ENCODE measurements at regions not wholly inside any gene's neighbourhood (a gene's known extent, or its start where the extent isn't known, plus 50 kb on each side); places are given as distances from the start of the nearest gene placed in this dataset.
"Not testable (repeated sequence)": the region's sequence is repeated elsewhere in the genome, so short reads cannot be mapped to it uniquely, and the experiment has no call there.

DNA sequence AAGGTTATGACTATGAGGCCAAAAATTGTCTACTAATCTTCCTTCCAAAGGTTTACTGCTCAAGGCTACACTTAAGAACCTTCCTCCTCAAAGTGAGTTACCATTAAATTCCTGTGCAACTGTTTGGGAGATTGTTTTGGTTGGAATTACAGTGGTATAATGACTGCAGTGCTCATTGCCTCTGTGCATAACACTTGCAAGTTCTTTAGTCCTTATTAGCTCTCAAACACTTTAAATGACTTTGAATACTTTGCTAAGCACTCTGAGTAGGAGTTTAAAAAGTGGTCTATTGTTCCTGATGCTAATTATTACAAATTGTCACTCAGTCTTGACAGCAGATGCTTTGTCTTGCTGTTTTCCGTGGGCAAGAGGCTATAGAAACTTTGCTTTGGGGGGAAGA, 422.8 kb upstream of the PABPC4L start:
- no peaks in the 10 kb centered on the region for H3K36me3 ChIP-seq (ENCODE audit: control insufficient read depth, insufficient read depth, low read length)
- H3K4me1 ChIP-seq (ENCODE audit: control insufficient read depth, insufficient read depth, low read length) = peaks cover 16% of the 10 kb centered on the region
- H3K27ac ChIP-seq (ENCODE audit: low read length) = no peak overlapping the region
- H3K4me3 ChIP-seq (ENCODE audit: low read length) = no peak overlapping the region
- H3K27me3 ChIP-seq (ENCODE audit: control insufficient read depth, insufficient read depth, low read length) = no peaks in the 10 kb centered on the region
- H3K9me3 ChIP-seq (ENCODE audit: control insufficient read depth, low read depth, low read length) = no peaks in the 10 kb centered on the region
- WGBS (ENCODE audit: insufficient coverage, low lambda C conversion rate) = 17% methylated on average over 1 of the region's 1 CpG
- no peak for DNase-seq

DNA sequence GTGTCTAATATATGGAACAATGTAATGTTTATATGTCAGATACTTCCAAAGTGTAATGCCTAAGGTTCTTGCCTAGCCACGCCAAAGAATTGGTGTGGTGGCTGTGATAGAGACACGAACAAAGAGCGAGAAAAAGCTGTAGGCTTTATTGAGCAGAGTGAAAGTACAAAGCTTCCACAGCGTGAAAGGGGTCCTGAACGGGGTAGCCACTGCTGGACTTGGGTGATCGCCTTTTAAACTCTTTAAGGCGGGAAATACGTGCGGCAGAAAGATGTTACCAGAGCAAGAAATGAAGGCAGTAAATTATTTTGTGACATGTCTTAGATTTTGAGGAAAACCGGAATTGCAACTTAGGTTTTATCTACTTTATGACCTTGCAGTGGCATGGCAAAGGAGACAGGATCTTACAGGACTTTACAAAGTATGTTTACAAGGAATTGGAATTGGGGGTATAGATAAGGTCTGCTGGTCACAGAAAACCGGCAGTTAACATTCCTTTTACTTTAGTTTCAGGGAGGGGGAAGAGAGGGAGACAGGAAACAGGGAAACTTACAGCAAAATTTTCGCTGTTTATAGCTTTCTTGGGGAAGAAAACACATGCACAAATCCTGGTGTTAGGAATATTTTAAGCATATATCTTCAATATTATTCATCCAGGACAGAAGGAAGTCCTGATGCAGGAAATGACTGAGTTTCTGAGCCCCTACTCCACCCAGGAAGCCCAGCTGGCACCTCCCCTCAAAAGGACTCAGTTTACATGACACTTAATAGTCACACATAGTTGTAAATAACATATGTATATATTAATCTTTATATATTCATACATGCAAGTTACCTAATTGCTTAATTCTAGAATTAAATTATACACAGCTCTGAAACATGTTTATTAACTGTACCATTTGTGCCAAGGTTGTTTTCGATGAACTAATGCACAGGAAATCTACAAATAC, 421.3 kb upstream of the PABPC4L start:
- peaks cover 12% of the 10 kb centered on the region for H3K4me1 ChIP-seq (ENCODE audit: control insufficient read depth, insufficient read depth, low read length)
- H3K4me3 ChIP-seq (ENCODE audit: low read length) = peak overlapping the region; percentile 11
- 20% methylated on average over 2 of the region's 13 CpGs for WGBS (ENCODE audit: insufficient coverage, low lambda C conversion rate)
- not testable (repeated sequence) for H3K27me3 ChIP-seq (ENCODE audit: control insufficient read depth, insufficient read depth, low read length); H3K36me3 ChIP-seq (ENCODE audit: control insufficient read depth, insufficient read depth, low read length); H3K9me3 ChIP-seq (ENCODE audit: control insufficient read depth, low read depth, low read length)
- peak overlapping the region; percentile 70 for H3K27ac ChIP-seq (ENCODE audit: low read length)
- peak; percentile 12 to 67 for DNase-seq

DNA sequence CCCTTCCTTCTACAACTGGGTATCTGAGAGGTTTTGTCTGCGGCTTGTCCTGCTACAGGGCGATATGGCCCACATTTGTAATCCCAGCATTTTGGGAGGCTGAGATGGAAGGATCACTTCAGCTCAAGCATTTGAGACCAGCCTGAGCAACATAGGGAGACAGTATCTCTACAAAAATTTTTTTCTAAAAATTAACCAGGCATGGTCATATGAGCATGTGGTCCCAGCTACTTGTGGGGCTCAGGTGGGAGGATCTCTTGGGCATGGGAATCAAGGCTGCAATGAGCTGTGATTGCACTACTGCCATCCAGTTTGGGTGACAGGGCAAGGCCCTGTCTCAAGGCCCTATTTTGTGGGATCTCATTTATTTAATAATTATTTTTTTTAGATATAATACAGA, 420.6 kb upstream of the PABPC4L start:
- Histone ChIP-seq H3K4me1 (ENCODE audit: control insufficient read depth, insufficient read depth, low read length) (peaks cover 9% of the 10 kb centered on the region), H3K27me3 (ENCODE audit: control insufficient read depth, insufficient read depth, low read length) (no peaks in the 10 kb centered on the region), H3K36me3 (ENCODE audit: control insufficient read depth, insufficient read depth, low read length) (no peaks in the 10 kb centered on the region), H3K9me3 (ENCODE audit: control insufficient read depth, low read depth, low read length) (no peaks in the 10 kb centered on the region), H3K27ac (ENCODE audit: low read length) (peak overlapping the region; percentile 70), H3K4me3 (ENCODE audit: low read length) (peak overlapping the region; percentile 11)
- no CpG with 5 or more reads among the region's 2 CpGs for WGBS (ENCODE audit: insufficient coverage, low lambda C conversion rate)
- no peak for DNase-seq

DNA sequence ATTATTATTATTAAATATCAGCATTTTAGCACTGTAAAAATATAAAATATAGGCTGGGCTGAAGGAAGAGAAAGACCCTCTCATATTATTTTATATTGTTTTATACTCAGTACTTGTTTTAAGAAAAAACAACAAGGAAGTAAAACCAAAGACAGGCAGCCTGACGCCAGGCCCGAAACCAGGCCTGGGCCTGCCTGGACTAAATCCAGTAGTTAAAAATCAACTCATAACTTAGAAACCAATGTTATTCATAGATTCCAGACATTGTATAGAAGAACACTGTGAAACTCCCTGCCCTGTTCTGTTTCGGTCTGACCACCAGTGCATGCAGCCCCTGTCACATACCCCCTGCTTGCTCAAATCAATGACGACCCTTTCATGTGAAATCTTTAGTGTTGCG, 420.1 kb upstream of the PABPC4L start:
- WGBS (ENCODE audit: insufficient coverage, low lambda C conversion rate) = no CpG with 5 or more reads among the region's 5 CpGs
- not testable (repeated sequence) for H3K27me3 ChIP-seq (ENCODE audit: control insufficient read depth, insufficient read depth, low read length); H3K4me3 ChIP-seq (ENCODE audit: low read length); H3K9me3 ChIP-seq (ENCODE audit: control insufficient read depth, low read depth, low read length); H3K36me3 ChIP-seq (ENCODE audit: control insufficient read depth, insufficient read depth, low read length); H3K4me1 ChIP-seq (ENCODE audit: control insufficient read depth, insufficient read depth, low read length); DNase-seq
- H3K27ac ChIP-seq (ENCODE audit: low read length) = peak overlapping the region; percentile 70

DNA sequence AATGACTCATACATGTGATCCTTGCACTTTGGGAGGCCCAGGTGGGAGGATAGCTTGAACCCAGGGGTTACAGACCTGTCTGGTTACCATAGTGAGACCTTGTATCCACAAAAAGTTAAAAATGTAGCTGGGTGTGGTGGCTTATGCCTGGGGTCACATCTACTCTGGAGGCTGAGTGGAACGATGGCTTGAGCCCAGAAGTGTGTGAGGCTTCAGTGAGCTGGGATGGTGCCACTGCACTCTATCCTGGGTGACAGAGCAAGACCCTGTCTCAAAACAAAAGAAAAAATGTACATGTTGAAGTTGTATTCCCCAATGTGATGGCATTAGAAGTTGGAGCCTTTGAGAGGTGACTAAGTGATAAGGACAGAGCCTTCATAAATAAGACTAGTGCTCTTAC, 409.4 kb upstream of the PABPC4L start:
- no CpG with 5 or more reads among the region's 1 CpG for WGBS (ENCODE audit: insufficient coverage, low lambda C conversion rate)
- H3K9me3 ChIP-seq (ENCODE audit: control insufficient read depth, low read depth, low read length) = no peaks in the 10 kb centered on the region
- no peak overlapping the region for H3K27ac ChIP-seq (ENCODE audit: low read length)
- no peak for DNase-seq
- no peaks in the 10 kb centered on the region for H3K27me3 ChIP-seq (ENCODE audit: control insufficient read depth, insufficient read depth, low read length)
- no peaks in the 10 kb centered on the region for H3K4me1 ChIP-seq (ENCODE audit: control insufficient read depth, insufficient read depth, low read length)
- no peak overlapping the region for H3K4me3 ChIP-seq (ENCODE audit: low read length)
- H3K36me3 ChIP-seq (ENCODE audit: control insufficient read depth, insufficient read depth, low read length) = no peaks in the 10 kb centered on the region

DNA sequence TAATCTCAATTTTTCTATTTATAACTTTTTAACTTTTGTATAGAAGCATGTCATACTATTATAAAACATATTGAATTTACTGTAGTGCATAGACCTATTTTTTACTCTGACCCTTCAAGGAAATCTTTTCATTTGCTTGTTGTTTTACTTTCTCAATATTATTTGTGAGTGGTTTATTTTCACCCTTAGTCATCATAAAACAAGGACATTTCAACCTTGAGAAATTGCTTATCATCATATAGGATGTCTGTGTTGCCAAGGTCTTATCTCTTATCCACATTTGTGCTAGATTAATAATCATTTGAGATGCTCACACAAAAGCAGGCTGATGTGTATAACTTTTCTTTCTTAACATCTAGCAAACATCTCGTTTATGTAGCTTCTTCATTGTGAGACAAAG, 408.6 kb upstream of the PABPC4L start:
- H3K9me3 ChIP-seq (ENCODE audit: control insufficient read depth, low read depth, low read length) = no peaks in the 10 kb centered on the region
- H3K27me3 ChIP-seq (ENCODE audit: control insufficient read depth, insufficient read depth, low read length) = no peaks in the 10 kb centered on the region
- 33% methylated on average over 1 of the region's 1 CpG for WGBS (ENCODE audit: insufficient coverage, low lambda C conversion rate)
- no peak overlapping the region for H3K4me3 ChIP-seq (ENCODE audit: low read length)
- no peak overlapping the region for H3K27ac ChIP-seq (ENCODE audit: low read length)
- no peaks in the 10 kb centered on the region for H3K4me1 ChIP-seq (ENCODE audit: control insufficient read depth, insufficient read depth, low read length)
- DNase-seq = no peak
- H3K36me3 ChIP-seq (ENCODE audit: control insufficient read depth, insufficient read depth, low read length) = no peaks in the 10 kb centered on the region

DNA sequence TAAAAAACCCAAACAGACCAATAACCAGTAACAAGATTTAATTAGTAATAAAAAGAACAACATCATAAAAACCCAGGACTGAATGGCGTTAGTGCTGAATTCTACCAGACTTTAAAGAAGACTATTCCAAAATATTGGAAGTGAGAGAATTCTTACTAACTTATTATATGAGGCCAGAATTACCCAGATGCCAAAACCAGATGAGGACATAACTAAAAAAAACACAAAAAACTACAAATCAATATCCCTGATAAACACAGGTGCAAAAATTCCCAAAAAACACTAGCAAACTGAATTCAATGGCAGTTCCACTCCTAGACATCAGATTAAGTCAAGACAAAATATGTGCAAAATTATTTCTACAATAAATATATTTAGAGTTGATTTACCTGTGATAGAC, 400.1 kb upstream of the PABPC4L start:
- H3K36me3 ChIP-seq (ENCODE audit: control insufficient read depth, insufficient read depth, low read length) = no peaks in the 10 kb centered on the region
- no peaks in the 10 kb centered on the region for H3K9me3 ChIP-seq (ENCODE audit: control insufficient read depth, low read depth, low read length)
- no peaks in the 10 kb centered on the region for H3K4me1 ChIP-seq (ENCODE audit: control insufficient read depth, insufficient read depth, low read length)
- 100% methylated on average over 1 of the region's 1 CpG for WGBS (ENCODE audit: insufficient coverage, low lambda C conversion rate)
- no peak overlapping the region for H3K27ac ChIP-seq (ENCODE audit: low read length)
- no peaks in the 10 kb centered on the region for H3K27me3 ChIP-seq (ENCODE audit: control insufficient read depth, insufficient read depth, low read length)
- DNase-seq = no peak
- no peak overlapping the region for H3K4me3 ChIP-seq (ENCODE audit: low read length)

DNA sequence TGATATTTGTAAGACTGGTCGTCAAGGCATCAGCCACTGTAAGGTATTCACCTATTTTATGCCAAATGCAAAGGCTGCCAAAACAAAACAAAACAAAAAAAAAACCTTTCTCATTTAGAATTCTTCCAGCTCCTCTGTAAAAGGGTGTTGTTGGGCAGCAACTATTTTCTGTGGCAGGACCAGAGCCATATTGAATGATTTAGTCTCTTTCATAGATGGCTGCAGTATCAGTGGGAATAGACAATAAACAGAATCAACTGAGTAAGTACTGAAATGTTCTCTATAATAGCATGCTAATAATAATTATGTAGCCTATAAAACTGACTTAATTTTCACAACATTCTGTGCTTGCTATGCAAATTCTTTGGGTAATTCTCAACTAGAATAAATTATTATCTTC, 389.7 kb upstream of the PABPC4L start:
- Histone ChIP-seq H3K4me3 (ENCODE audit: low read length) (no peak overlapping the region), H3K27me3 (ENCODE audit: control insufficient read depth, insufficient read depth, low read length) (no peaks in the 10 kb centered on the region), H3K4me1 (ENCODE audit: control insufficient read depth, insufficient read depth, low read length) (no peaks in the 10 kb centered on the region), H3K27ac (ENCODE audit: low read length) (no peak overlapping the region), H3K36me3 (ENCODE audit: control insufficient read depth, insufficient read depth, low read length) (no peaks in the 10 kb centered on the region), H3K9me3 (ENCODE audit: control insufficient read depth, low read depth, low read length) (no peaks in the 10 kb centered on the region)
- no peak for DNase-seq
- 83% methylated on average over 1 of the region's 1 CpG for WGBS (ENCODE audit: insufficient coverage, low lambda C conversion rate)

DNA sequence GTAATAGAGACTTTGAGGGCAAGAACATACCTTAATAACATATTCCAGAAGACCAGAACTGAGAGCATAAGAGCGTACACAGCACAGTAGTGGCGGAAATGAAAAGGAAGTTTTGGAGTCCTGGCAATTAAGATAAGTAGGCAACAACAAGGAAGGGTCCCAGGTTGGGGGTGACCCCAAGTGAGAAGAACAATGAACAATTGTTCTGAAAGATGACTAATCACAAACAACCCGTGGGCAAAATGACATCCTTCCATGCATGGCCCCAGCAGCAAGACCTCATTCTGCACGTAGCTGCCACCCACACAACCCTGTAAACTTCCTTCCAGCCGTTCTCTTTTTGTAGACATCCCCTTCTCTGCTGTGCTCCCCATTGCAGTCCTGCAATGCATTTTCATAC, 384.4 kb upstream of the PABPC4L start:
- no peaks in the 10 kb centered on the region for H3K27me3 ChIP-seq (ENCODE audit: control insufficient read depth, insufficient read depth, low read length)
- no peaks in the 10 kb centered on the region for H3K9me3 ChIP-seq (ENCODE audit: control insufficient read depth, low read depth, low read length)
- no peak overlapping the region for H3K4me3 ChIP-seq (ENCODE audit: low read length)
- no peak overlapping the region for H3K27ac ChIP-seq (ENCODE audit: low read length)
- no peaks in the 10 kb centered on the region for H3K4me1 ChIP-seq (ENCODE audit: control insufficient read depth, insufficient read depth, low read length)
- no CpG with 5 or more reads among the region's 5 CpGs for WGBS (ENCODE audit: insufficient coverage, low lambda C conversion rate)
- no peaks in the 10 kb centered on the region for H3K36me3 ChIP-seq (ENCODE audit: control insufficient read depth, insufficient read depth, low read length)
- DNase-seq = no peak

DNA sequence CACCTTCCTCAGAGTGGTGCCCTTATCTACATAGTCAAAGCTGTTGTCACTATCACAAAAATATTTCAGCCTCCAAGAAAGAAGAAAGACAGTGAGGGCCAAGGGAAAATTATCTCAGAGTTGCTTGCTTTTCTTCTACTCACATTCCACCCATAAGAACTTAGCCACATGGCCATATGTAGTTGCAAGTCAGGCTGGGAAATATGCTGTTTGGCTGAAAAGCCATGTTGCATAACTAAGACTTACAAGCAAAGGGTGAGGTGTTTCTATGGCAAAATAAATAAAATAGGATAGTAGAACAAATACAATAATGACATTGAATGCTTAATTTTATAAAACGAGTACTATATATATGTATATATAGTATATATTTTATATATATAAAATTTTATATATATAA, 365.9 kb upstream of the PABPC4L start:
- no CpG with 5 or more reads among the region's 1 CpG for WGBS (ENCODE audit: insufficient coverage, low lambda C conversion rate)
- Histone ChIP-seq H3K27me3 (ENCODE audit: control insufficient read depth, insufficient read depth, low read length) (no peaks in the 10 kb centered on the region), H3K4me1 (ENCODE audit: control insufficient read depth, insufficient read depth, low read length) (no peaks in the 10 kb centered on the region), H3K4me3 (ENCODE audit: low read length) (no peak overlapping the region), H3K36me3 (ENCODE audit: control insufficient read depth, insufficient read depth, low read length) (no peaks in the 10 kb centered on the region), H3K9me3 (ENCODE audit: control insufficient read depth, low read depth, low read length) (no peaks in the 10 kb centered on the region), H3K27ac (ENCODE audit: low read length) (no peak overlapping the region)
- peak in 1 of 2 donors; percentile 2 for DNase-seq

DNA sequence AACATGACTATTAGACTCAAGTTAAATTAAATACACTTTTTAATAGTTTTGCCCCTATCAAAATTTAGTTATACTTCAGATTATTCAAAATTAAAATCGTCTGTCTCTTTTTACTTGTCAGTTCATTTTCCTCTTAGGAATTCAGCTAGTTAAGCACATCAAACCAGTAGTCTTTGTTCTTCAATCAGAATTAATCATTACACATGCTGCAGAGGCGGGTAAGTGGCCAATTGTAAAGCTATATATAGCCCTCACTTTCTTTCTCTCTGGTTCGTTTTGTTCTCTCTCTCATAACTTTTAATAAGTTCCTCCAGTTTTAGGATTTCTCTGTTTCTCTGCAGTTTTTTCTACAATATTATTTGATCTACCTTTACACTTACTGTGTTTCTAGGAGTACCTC, 359.1 kb upstream of the PABPC4L start:
- DNase-seq = no peak
- no peaks in the 10 kb centered on the region for H3K9me3 ChIP-seq (ENCODE audit: control insufficient read depth, low read depth, low read length)
- H3K27me3 ChIP-seq (ENCODE audit: control insufficient read depth, insufficient read depth, low read length) = no peaks in the 10 kb centered on the region
- H3K4me3 ChIP-seq (ENCODE audit: low read length) = no peak overlapping the region
- WGBS (ENCODE audit: insufficient coverage, low lambda C conversion rate) = 47% methylated on average over 3 of the region's 3 CpGs
- no peaks in the 10 kb centered on the region for H3K36me3 ChIP-seq (ENCODE audit: control insufficient read depth, insufficient read depth, low read length)
- no peaks in the 10 kb centered on the region for H3K4me1 ChIP-seq (ENCODE audit: control insufficient read depth, insufficient read depth, low read length)
- H3K27ac ChIP-seq (ENCODE audit: low read length) = no peak overlapping the region

All from large intestine (tissue), 3 donors.